HEK293T (cell line): ENCODE measurements at regions not wholly inside any gene's neighbourhood (a gene's known extent, or its start where the extent isn't known, plus 50 kb on each side); places are given as distances from the start of the nearest gene placed in this dataset.

Experiments used
- CTBP1 ChIP-seq: fragments of 450-650 bp; IDR thresholded peaks from 2 replicates; pipeline ENCODE4 v1.6.1; 2016; ENCODE audit warnings: borderline replicate concordance
- LEF1 ChIP-seq: fragments of 450-650 bp; IDR thresholded peaks from 2 replicates; pipeline ENCODE4 v1.6.1; 2017; ENCODE audit warnings: mild to moderate bottlenecking, borderline replicate concordance

DNA sequence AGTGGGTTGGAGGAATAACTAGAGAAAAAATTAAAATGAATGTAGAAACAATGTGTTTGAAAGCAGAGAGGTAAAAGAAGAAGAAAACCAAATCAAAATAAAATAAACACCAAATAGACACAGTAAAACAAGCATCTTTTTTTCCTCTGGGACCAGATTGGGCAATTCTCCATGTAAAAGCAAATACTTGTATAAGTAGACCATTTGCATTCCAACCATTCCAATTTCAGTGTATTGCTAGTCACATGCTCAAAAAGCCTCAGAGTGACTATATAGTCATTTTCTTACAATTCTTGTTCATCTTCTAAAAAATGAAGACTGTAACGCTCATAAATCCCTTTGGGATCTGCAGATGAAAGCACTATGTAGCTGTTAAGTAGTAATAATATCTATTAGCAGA, 969.5 kb downstream of the PCDH18 start:
- no peak for TF ChIP-seq LEF1
- no peak for TF ChIP-seq CTBP1
